Ascending aorta (tissue), 2 donors: ENCODE measurements at regions not wholly inside any gene's neighbourhood (a gene's known extent, or its start where the extent isn't known, plus 50 kb on each side); places are given as distances from the start of the nearest gene placed in this dataset.

Experiments used
- DNase-seq, 2 donors: peaks; one replicate each; pipeline ENCODE4 v3.0.0-alpha.2; 2019; ENCODE audit warnings: low spot score in 2 of 2
- H3K27ac ChIP-seq, 2 donors: fragments of 200-600 bp; sonication (generic); one replicate each; pipeline ENCODE4 v1.5.1; 2016 to 2017; ENCODE audit warnings: mild to moderate bottlenecking in 1 of 2
- H3K27me3 ChIP-seq: fragments of 200-600 bp; sonication (generic); one replicate; pipeline ENCODE4 v1.5.1; 2017
- H3K36me3 ChIP-seq, 2 donors: fragments of 200-600 bp; sonication (generic); one replicate each; pipeline ENCODE4 v1.5.1; 2016
- H3K4me1 ChIP-seq, 2 donors: fragments of 200-600 bp; sonication (generic); one replicate each; pipeline ENCODE4 v1.5.1; 2016 to 2017; ENCODE audit warnings: mild to moderate bottlenecking in 1 of 2
- H3K4me3 ChIP-seq, 2 donors: fragments of 200-600 bp; sonication (generic); one replicate each; pipeline ENCODE4 v1.5.1; 2016 to 2017; ENCODE audit warnings: mild to moderate bottlenecking in 1 of 2
- H3K9me3 ChIP-seq, 2 donors: fragments of 200-600 bp; sonication (generic); one replicate each; pipeline ENCODE4 v1.5.1; 2016
- CTCF ChIP-seq, 3 experiments: fragments of 200-600 bp in 2 of 3; fragments of 450-650 bp in 1 of 3; sonication (generic) in 2 of 3; IDR thresholded peaks; one replicate each; pipeline ENCODE4 v1.5.1; 2016 to 2019; ENCODE audit warnings: antibody characterized with exemption in 3 of 3, mild to moderate bottlenecking in 1 of 3, moderate library complexity in 1 of 3
- intact Hi-C: fragments of 100-400 bp; cut with DNase I; formaldehyde crosslinking; loops from one replicate; pipeline ENCODE4 v1.15.1; 2023

- DNase-seq: no peak
- TF ChIP-seq CTCF (IDR thresholded peaks at IDR 0.05): no peak
- H3K9me3 ChIP-seq: no peaks in the 10 kb centered on the region
- no peaks in the 10 kb centered on the region for H3K4me1 ChIP-seq
- intact Hi-C loops: no loop called here
- no peak overlapping the region for H3K27ac ChIP-seq
- H3K36me3 ChIP-seq: no peaks in the 10 kb centered on the region
- no peaks in the 10 kb centered on the region for H3K27me3 ChIP-seq
- H3K4me3 ChIP-seq: no peak overlapping the region
Observed at GRCh38 chr5:113917997-113918396, 404.5 kb downstream of the YTHDC2 start.

- DNase-seq: no peak
- intact Hi-C loops: no loop called here
- Histone ChIP-seq H3K9me3 (no peaks in the 10 kb centered on the region), H3K27me3 (no peaks in the 10 kb centered on the region), H3K27ac (no peak overlapping the region), H3K4me1 (no peaks in the 10 kb centered on the region), H3K4me3 (no peak overlapping the region), H3K36me3 (no peaks in the 10 kb centered on the region)
- no peak for TF ChIP-seq CTCF (IDR thresholded peaks at IDR 0.05)
Observed at GRCh38 chr5:113922343-113922742, 408.8 kb downstream of the YTHDC2 start.

GRCh38 chr5:113935453-113935852 lies 422.0 kb downstream of the YTHDC2 start:
- Histone ChIP-seq H3K36me3 (no peaks in the 10 kb centered on the region), H3K4me3 (no peak overlapping the region), H3K4me1 (no peaks in the 10 kb centered on the region), H3K27ac (no peak overlapping the region), H3K27me3 (no peaks in the 10 kb centered on the region), H3K9me3 (no peaks in the 10 kb centered on the region)
- no peak for TF ChIP-seq CTCF (IDR thresholded peaks at IDR 0.05)
- no peak for DNase-seq
- intact Hi-C loops: no loop called here

GRCh38 chr5:113937301-113937700 lies 423.8 kb downstream of the YTHDC2 start:
- Histone ChIP-seq H3K9me3 (no peaks in the 10 kb centered on the region), H3K27me3 (no peaks in the 10 kb centered on the region), H3K36me3 (no peaks in the 10 kb centered on the region), H3K4me1 (no peaks in the 10 kb centered on the region), H3K27ac (no peak overlapping the region), H3K4me3 (no peak overlapping the region)
- DNase-seq: no peak
- intact Hi-C loops: no loop called here
- TF ChIP-seq CTCF (IDR thresholded peaks at IDR 0.05): no peak

- H3K27ac ChIP-seq: no peak overlapping the region
- intact Hi-C loops: no loop called here
- no peaks in the 10 kb centered on the region for H3K4me1 ChIP-seq
- H3K4me3 ChIP-seq: no peak overlapping the region
- DNase-seq: no peak
- no peaks in the 10 kb centered on the region for H3K27me3 ChIP-seq
- no peak for TF ChIP-seq CTCF (IDR thresholded peaks at IDR 0.05)
- H3K9me3 ChIP-seq: no peaks in the 10 kb centered on the region
- no peaks in the 10 kb centered on the region for H3K36me3 ChIP-seq
Observed at GRCh38 chr5:113939988-113940387, 421.9 kb upstream of the KCNN2 start.

- no peak overlapping the region for H3K27ac ChIP-seq
- H3K27me3 ChIP-seq: no peaks in the 10 kb centered on the region
- no peak overlapping the region for H3K4me3 ChIP-seq
- H3K9me3 ChIP-seq: no peaks in the 10 kb centered on the region
- TF ChIP-seq CTCF (IDR thresholded peaks at IDR 0.05): no peak
- DNase-seq: no peak
- no peaks in the 10 kb centered on the region for H3K36me3 ChIP-seq
- intact Hi-C loops: no loop called here
- no peaks in the 10 kb centered on the region for H3K4me1 ChIP-seq
Observed at GRCh38 chr5:113950186-113950585, 411.7 kb upstream of the KCNN2 start.
